GM19023 (cell line): ENCODE measurements at regions not wholly inside any gene's neighbourhood (a gene's known extent, or its start where the extent isn't known, plus 50 kb on each side); places are given as distances from the start of the nearest gene placed in this dataset.
"Not testable (repeated sequence)": the region's sequence is repeated elsewhere in the genome, so short reads cannot be mapped to it uniquely, and the experiment has no call there.

ENCODE experiments used
- ATAC-seq: cut with Tn5 transposase; IDR thresholded peaks from one replicate; pipeline ENCODE4 v1.9.1; 2021; ENCODE audit warnings: mild to moderate bottlenecking, moderate library complexity; ENCODE audit not compliant: unreplicated experiment

DNA sequence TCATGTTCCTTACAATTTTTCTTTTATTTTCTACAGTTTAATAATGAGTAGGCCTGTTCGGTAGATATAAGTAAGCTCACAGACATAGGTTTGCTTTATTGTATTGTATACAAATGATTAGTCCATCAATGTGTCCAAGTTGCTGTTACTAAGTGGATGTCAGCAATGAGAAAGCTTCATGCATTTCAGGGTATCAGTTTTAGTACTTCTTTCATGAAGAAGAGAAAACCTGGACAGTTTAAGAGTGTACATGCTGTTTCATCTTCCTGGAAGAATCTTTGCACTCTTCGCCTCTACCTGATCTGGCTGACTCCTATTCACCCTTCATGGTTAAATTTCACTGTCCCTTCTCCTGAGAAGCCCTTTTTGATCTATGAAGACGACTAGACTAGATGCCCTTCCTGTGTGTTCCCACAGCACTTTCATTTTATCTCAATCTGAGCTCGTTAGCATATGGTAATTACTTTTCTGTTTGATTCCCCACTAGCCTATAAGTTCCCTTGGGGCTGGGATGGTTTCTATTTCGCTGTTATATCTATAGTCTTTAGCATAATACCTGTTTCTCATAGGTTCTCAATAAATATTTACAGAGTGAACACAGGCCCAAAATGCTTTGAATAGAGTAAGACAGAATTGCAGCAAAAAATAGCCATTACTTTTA is 70.7 kb downstream of the CETN3 start:
- peak; percentile 84 for ATAC-seq

DNA sequence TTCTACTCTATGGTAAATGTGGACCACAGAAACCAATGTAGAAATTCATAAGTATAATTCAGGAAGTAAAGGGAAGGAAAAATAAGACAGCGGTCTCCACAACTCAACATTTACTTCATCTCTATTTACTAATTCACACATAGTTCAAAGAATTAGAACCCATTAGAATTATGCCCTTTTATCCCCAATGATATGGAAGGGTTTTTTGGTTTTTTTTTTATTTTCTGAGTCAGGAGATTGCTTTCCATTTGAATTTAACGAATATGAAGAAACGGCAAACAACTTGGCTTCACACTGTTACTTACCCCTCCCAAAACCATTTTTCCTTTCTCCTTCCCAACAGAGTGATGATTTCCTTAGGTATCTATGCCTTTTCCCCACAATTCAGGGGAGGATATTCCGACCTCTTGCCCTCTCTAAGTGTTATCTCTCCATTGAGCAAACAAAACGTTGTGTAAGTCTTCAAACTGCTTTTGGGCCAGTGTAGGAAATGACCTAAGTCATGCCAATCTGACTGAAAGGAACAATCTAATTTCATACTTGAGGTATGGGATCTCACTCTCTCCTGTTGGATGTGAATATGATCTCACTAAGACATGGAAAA is 72.0 kb downstream of the CETN3 start:
- ATAC-seq, result no peak

DNA sequence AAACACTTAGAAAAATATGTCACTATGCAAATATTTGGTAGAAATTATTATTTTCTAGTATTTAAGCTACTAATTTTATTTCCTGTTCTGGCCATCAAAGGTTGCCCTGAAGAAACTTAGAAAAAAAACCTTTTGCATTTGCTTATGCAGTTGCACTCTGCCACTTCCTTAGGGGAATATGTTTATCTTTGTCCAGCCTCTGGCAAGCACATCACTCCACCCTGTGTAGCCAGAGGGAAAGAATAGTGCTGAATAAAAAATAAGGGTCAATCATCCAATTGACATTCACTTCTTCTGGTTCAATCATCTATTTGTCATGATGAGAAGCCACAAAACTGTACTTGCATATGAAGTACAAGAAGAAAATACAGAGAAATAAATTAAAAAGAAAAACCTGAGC is 72.8 kb downstream of the CETN3 start:
- ATAC-seq, result no peak

DNA sequence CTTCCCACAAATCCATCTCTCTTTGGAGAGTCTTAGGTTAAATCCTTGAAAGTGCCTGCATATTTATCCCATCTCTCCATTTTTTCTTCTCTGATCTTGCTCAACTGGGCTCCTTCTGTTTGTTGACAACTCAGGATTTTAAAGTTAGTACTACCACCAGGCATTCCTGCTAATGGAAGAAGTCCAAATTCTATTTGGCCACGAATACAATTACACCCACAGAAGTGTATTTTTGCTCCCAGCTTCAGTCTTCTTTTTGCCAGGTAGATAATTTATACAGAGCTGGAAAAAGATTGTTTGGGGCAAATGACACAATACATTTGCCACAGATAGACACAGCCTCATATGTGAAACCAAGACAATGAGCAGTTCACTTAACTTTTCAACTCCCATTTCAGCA is 74.8 kb downstream of the CETN3 start:
- no peak for ATAC-seq

DNA sequence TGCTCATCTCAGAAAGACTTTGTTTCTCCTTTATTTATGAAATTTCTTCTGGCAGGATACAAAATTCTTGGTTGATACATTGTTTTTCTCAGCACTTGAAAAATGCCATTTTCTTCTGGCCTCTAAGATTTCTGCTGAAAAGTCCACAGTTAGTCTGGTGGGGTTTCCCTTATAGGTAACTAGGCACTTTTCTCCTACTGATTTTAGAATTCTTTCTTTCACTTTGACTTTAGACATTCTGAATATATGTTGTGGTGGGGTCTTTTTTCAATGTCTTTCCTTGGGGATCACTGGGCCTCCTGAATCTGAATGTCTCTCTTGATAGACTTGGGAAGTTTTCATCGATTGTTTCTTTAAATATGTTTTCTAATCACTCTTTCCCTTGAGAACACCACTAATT is 79.6 kb downstream of the CETN3 start:
- ATAC-seq, result no peak

DNA sequence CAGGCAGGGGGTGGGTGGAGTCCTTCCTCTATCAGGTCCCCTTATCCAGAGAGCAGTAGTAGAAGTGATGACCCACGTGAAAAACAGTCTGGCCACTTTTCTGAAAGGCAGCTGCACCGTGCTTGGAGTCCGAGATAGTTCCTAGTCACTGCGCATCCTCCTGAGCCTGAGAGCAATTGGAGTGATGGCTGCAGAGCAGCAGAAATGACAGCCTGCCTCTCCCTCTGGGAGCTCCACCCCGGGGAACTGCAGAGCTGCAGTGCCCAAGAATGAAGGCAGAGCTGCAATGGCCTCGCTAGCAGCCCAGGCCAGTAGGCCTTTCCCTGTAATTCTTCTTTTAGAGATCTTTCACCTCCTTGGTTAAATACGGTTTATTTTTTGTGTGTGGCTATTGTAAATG is 82.6 kb downstream of the CETN3 start:
- ATAC-seq, result no peak

DNA sequence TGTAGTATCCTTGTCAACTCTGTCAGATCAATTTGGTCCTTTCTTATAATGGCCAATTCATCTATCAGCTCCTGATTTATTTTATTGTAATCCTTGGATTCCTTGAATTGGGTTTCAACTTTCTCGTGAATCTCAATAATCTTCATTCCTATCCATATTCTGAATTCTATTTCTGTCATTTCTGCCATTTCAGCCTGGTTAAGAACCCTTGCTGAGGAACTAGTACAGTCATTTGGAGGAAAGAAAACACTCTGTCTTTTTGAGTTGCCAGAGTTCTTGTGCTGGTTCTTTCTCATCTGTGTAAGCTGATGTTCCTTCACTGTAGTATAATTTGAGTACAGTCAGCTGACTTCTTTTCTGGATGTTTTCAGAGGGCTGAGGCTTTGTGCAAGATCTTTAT is 84.5 kb downstream of the CETN3 start:
- ATAC-seq, result no peak

DNA sequence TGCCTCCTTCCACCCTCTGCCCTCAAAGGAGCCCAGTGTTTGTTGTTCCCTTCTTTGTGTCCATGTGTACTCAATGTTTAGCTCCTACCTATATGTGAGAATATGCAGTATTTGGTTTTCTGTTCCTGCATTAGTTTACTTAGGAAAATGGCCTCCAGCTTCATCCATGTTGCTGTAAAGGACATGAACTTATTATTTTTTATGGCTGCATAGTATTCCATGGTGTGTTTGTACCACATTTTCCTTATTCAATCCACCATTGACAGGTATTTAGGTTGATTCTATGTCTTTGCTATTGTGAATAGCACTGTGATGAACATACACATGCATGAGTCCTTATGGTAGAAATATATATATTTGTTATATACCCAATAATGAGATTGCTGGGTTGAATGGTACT is 89.2 kb downstream of the CETN3 start:
- ATAC-seq, result not testable (repeated sequence)

DNA sequence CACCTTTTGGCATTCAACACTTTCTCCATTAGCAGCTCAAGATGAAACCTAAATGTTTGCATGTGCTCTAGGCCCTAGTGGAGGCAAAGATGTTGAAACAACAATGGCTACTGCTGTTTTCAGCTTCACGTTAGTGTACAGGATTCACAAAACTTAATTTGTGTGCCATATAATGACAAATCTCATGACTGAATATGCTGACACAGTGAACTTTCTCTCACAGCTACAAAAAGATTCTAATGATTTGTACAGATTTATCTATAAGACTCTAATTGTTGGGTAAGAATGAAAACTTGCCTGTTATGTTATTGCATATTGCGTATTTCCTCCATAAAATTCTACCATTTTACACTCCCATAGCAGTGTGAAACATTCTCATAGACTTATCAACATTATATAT is 97.5 kb downstream of the CETN3 start:
- ATAC-seq, result no peak

DNA sequence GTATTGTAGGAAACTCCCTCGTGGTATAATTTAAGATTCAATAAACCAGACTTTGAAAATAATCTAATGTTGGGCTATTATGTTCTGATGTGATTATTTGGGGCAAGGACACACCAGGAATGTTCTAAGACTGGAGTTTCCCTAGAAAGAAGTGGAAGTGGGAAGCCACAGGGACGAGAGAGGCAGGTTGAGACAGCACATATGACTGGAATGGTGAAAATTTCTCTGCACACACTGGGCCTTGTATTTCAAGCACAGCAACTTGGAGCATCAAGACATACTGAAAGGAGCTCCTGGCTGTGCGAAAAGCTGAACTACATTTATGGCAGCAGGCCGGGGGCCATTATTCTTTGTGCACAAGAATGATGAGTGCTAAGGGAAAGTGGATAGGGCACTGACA is 98.2 kb downstream of the CETN3 start:
- no peak for ATAC-seq

DNA sequence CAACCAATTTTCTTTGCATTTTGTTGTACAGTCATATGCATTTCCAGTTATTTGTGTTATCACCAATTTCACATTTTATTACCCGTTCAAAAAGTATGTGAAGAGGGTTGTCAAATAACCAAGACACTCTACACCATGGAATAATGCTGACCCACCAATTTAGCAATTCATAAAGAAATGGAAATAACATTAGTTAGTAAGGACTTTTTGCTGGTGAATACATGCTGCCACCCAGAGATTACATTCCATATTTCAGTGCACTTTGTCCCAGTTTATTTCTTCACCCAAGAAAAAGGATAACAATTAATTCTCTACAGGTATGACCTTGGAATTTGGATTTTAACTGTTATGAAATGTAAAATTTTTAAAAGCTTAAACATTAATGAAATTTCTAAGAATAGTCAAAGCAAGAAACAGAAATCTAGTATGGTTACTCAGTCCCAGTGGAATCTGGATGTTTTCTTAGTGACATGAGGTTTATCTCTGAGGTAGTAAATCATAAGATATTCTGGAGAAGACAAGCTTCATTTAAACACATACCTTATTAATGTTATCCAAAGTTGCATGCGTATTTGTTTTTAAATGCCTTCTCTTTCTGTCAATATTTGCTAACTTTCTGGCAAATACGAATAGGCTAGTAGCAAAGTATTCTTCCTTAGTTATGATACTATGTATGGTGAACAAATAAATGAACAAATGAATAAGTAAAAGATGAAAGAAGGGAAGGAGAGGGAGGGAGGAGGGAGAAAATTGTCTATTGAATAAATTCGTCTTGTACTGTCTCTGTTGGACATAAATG is 100.6 kb downstream of the CETN3 start:
- no peak for ATAC-seq

DNA sequence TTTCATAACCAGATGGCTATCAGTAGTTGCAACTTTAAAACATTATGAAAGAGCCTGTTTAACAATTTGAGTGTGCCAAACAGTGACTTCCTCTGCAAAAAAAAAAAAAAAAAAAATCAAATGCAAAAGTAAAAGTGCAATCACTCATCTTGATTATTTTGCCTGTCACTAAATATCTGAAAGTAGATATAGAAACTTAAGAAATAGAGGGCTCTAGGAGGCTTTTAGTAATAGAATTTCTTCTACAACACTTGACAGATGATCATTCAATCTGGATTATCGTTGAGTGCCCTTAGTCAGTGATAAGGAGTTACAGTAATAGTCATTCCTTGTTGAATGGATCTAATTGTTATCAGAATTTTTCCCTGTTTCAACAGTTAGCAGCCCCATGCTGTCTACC is 101.8 kb downstream of the CETN3 start:
- no peak for ATAC-seq

DNA sequence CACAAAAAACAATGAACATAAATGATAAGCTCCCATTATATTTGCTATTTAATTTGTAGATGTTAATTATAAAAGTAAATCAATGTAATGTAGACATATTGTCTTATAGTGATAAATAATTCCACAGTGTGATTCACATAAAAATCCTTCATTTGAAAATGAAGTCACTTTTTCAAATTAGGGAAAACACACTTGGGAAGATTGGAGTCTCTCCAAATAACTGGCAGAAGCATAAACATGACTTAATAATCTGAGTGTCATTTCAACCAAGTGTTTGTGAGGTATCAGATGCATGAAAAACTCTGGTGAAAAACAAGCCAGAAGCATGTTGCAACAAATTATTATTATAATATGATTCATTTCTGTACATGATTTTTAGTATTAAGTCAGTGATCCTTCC is 102.2 kb downstream of the CETN3 start:
- ATAC-seq, result no peak

DNA sequence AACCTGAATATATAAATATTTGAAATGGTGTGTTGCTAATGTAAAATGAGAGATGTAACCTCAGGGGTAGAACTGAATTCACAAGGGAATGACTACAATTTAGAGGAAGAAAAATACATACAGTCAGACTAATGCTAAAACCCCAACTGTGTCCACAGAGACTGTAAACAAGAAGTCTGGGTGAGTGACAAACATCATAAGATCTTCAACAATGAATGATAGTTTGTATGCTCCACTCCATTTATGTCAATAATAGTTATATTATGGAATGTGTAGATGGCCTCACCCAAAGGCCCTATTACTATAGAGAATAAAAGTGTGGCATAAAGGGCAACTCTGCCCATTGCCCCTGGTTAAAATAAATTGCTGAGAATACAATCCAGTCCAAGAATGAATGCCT is 102.9 kb downstream of the CETN3 start:
- no peak for ATAC-seq

DNA sequence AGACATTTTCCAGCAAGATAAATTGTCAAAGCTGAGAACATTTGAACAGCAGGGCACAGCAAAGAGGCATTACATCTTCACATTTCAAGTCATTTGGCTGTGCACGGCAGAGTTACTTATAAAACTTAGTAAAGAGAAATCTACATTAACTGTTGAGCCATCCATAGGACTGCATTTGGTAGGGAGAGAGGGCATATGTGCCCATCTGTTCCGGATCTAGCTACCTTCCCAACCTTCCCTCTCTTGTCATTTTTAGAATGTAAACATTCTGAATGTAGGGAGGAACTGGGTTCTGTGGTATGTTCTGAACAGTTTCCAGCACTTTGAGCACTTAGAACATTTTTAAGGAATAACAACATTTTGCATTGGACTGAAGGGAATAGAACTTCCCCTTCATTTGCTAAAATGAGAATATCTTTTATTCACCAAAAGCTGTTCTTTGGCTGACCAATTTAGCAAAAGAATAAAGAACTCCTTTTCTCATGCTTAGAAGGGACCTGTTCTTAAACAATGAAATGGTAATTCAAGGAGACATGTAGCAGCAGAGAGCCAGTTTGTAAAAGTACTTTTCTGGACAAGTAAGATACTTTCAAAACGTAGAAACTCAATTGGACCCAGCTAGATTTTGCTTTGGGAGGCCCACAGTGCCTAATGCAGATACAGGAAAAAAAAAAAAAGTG is 104.4 kb downstream of the CETN3 start:
- no peak for ATAC-seq

DNA sequence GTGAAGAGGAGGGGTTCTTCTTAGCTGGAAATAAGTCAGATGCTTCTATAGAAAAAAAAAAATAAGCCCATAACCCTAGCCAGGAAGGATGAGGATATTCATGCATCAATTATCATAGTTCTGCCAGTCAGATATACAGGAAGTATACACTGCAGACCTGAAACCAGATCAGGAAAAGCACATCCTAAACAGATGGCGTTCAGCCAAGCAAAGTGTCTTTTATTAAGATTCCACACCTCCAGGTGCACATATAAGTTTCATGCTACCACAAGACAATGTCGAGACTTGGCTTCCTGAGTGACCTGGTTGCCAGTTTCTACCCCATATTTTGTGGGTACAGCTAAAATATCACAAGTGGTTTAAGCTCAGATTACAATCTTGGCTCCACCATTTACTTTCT is 108.3 kb downstream of the CETN3 start:
- no peak for ATAC-seq

DNA sequence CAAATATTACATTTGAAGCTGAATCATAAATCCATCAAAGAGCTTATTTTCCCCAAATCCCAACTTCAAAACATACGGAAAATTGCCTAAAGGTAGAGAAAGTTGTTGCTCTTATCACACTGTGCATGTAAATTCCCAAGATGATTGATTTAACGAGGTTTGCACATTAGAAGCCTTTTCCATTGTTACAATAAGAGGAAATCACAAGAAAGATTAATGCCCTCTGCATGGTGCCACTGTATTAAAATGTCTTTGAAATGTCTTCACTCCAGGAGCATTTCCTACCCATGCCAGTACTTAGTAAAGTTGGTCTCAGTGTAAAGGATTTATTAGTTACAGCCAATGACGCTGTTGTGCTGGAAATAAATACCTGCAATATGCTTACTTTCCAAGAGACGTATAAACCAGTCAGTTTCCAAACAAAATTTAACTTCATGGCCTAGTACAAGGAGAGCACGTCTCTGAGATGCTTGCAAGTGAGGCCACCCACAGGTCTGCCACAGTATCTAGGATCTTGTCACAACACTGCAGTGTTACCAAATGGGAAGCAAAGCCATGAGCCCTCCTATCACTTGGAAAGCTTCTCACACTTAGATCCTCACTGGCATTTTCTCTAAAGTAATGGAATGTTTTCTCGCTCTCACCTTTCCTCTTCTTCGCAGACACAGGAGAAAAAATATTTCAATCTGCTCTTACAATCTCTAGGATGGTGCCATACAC is 112.4 kb downstream of the CETN3 start:
- ATAC-seq, result no peak

DNA sequence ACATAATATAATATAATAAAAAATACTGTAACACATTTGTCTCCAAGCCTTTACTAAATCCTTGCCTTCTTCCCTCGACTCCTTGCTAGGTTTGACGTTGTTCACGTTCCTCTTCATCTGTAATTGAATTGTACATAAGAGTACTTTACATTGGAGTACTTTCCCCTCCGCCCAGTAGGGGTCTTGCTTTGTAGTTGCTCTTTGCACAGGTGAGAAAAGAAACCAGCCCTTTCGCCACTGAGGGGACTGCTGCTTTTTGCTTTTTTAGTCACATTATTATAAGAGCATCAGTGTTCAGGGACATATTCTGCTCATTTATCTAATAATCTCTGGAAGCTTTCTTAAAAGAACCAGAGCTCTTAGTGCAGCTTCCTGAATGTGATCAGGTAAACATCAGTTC is 115.0 kb downstream of the CETN3 start:
- no peak for ATAC-seq

DNA sequence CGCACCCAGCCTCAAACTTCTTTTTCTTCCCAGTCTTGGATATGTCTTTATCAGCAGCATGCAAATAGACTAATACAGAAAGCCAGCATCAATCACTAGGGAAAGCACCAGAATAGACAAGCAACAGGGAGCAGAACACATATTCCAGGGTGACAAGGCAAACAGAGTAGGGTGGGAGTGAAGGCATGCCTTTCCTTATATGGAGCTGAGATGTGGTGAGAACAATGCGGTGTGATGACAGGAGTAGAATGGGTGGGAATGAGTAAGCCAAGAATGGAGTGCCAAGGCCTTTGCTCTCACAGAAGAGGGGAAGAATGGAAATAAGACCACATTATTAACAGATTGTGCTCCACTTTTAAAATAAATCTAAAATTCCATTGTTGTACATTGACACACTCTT is 115.6 kb downstream of the CETN3 start:
- ATAC-seq, result no peak

DNA sequence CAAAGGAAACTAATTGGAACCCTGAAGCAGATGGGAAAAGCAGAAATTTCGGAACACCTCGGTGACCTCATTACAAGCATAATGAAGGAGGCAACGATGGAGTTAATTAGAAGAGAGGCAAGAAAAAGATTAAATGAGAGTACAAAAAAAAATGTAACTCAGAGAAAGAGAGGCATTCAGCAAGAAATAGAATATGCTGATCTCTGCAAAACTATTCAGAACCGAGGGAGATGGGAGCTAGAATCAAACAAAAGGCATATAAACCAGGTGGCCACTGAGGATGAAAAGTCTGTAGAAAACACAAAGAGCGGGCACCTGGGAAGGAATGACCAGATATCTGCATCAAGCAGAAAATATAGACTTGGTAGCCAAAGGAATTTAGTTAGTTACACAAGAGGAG is 118.9 kb downstream of the CETN3 start:
- no peak for ATAC-seq

DNA sequence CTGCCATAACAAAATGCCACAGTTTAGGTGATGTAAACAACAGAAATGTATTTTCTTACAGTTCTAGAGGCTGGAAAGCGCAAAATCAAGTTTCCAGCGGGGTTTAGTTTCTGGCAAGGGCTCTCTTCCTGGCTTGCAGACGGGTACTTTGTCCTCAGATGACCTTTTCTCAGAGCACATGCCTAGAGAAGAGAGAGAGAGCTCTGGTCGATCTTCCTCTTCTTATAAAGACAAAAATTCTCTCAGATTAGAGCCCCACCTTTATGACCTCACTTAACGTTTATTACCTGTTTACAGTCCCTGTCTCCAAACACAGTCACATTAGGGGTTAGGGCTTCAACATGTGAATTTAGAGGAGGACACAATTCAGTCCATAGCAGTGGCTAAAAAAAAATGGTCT is 119.7 kb downstream of the CETN3 start:
- ATAC-seq, result no peak
